B cell (primary cell): ENCODE measurements at regions not wholly inside any gene's neighbourhood (a gene's known extent, or its start where the extent isn't known, plus 50 kb on each side); places are given as distances from the start of the nearest gene placed in this dataset.

Experiments
- ATAC-seq: fragments of 200-7000 bp; cut with Tn5 transposase; one replicate; pipeline ENCODE4 v1.10.0; 2021; ENCODE audit warnings: low read depth, mild to moderate bottlenecking, moderate number of reproducible peaks, moderate library complexity
- CTCF ChIA-PET: fragments of 350-600 bp; sonication (Branson Sonifier 250); formaldehyde crosslinking; loops from one replicate; lab custom pipeline; 2021; ENCODE audit warnings: antibody characterized with exemption, inconsistent platforms; lab: Charles Lee
- POLR2A ChIA-PET: fragments of 350-600 bp; sonication (Branson Sonifier 250); formaldehyde crosslinking; loops from one replicate; lab custom pipeline; 2021; ENCODE audit warnings: antibody characterized with exemption; lab: Charles Lee
- DNase-seq: peaks from one replicate; pipeline ENCODE4 v3.0.0; 2013
- H2AFZ ChIP-seq: 2 replicates; pipeline ENCODE4 v1.6.1; 2012; ENCODE audit warnings: mild to moderate bottlenecking, low read depth, low read length; ENCODE audit not compliant: insufficient read depth, poor library complexity, severe bottlenecking
- H3K27ac ChIP-seq, 2 donors: 1 replicate in 1 of 2; 2 replicates in 1 of 2; pipeline ENCODE4 v1.5.1; 2012 to 2013; ENCODE audit warnings: low read length in 2 of 2, mild to moderate bottlenecking in 2 of 2, moderate library complexity in 1 of 2
- H3K27me3 ChIP-seq, 4 experiments: fragments of 200-600 bp in 1 of 4; sonication (generic) in 1 of 4; replicated peaks in 1 of 4; 1 replicate in 2 of 4; 2 replicates in 2 of 4; pipeline versions ENCODE4 v1.6.1 to v1.7.0; 2013 to 2016; ENCODE audit warnings: low read length in 3 of 4, mild to moderate bottlenecking in 2 of 4, mixed read lengths in 1 of 4, moderate library complexity in 1 of 4; ENCODE audit not compliant: insufficient read depth in 4 of 4, control insufficient read depth in 3 of 4; ENCODE audit errors: control extremely low read depth in 1 of 4
- H3K36me3 ChIP-seq, 2 experiments: replicated peaks in 1 of 2; 1 replicate in 1 of 2; 2 replicates in 1 of 2; pipeline versions ENCODE4 v1.6.1 to v1.7.1; 2013; ENCODE audit warnings: low read length in 1 of 2; ENCODE audit not compliant: insufficient read depth in 2 of 2, control insufficient read depth in 1 of 2; ENCODE audit errors: control extremely low read depth in 1 of 2, extremely low read depth in 1 of 2
- H3K4me1 ChIP-seq, 2 donors: fragments of 200-600 bp in 1 of 2; sonication (generic) in 1 of 2; 1 replicate in 1 of 2; 2 replicates in 1 of 2; pipeline versions ENCODE4 v1.5.1 to v1.6.1; 2013 to 2017; ENCODE audit warnings: low read length in 2 of 2; ENCODE audit not compliant: control insufficient read depth in 2 of 2, insufficient read depth in 2 of 2
- H3K4me2 ChIP-seq: replicated peaks from 2 replicates; pipeline ENCODE3; 2012; ENCODE audit warnings: mild to moderate bottlenecking, low read depth, low read length; ENCODE audit not compliant: poor library complexity, severe bottlenecking
- H3K4me3 ChIP-seq, 5 experiments: fragments of 200-600 bp in 1 of 5; sonication (generic) in 1 of 5; 1 replicate in 3 of 5; 2 replicates in 2 of 5; pipeline versions ENCODE4 v1.5.1 to v1.7.0; 2011 to 2016; ENCODE audit warnings: low read length in 4 of 5, mild to moderate bottlenecking in 4 of 5, low read depth in 2 of 5, control low read depth in 1 of 5, moderate library complexity in 1 of 5; ENCODE audit not compliant: insufficient read depth in 1 of 5; ENCODE audit errors: control extremely low read depth in 1 of 5, extremely low read depth in 1 of 5
- H3K79me2 ChIP-seq: fragments of 200-600 bp; sonication (generic); one replicate; pipeline ENCODE4 v1.6.0; 2016; ENCODE audit warnings: low read length; ENCODE audit not compliant: control insufficient read depth, insufficient read depth
- H3K9ac ChIP-seq: fragments of 200-600 bp; sonication (generic); 2 replicates; pipeline ENCODE4 v1.6.1; 2017; ENCODE audit warnings: mild to moderate bottlenecking, low read length, moderate library complexity
- H3K9me3 ChIP-seq, 3 donors: one replicate each; pipeline versions ENCODE4 v1.6.1 to v1.7.1; 2013; ENCODE audit warnings: low read length in 2 of 3; ENCODE audit not compliant: control insufficient read depth in 2 of 3, insufficient read depth in 1 of 3; ENCODE audit errors: control extremely low read depth in 1 of 3
- H4K20me1 ChIP-seq: 2 replicates; pipeline ENCODE4 v1.6.0; 2012; ENCODE audit warnings: mild to moderate bottlenecking, low read length; ENCODE audit not compliant: insufficient read depth, control insufficient read depth, poor library complexity, severe bottlenecking
- H3K27ac Mint-ChIP-seq: one replicate; pipeline ENCODE4 v1.8.0; 2021; ENCODE audit warnings: mixed read lengths
- H3K27me3 Mint-ChIP-seq: one replicate; pipeline ENCODE4 v1.8.0; 2021; ENCODE audit warnings: mixed read lengths
- H3K4me1 Mint-ChIP-seq: one replicate; pipeline ENCODE4 v1.8.0; 2021; ENCODE audit warnings: mixed read lengths
- H3K4me3 Mint-ChIP-seq: one replicate; pipeline ENCODE4 v1.8.0; 2021; ENCODE audit warnings: mixed read lengths
- H3K9me3 Mint-ChIP-seq: one replicate; pipeline ENCODE4 v1.8.0; 2022; ENCODE audit warnings: mixed read lengths; ENCODE audit not compliant: insufficient read depth
- EZH2 ChIP-seq: IDR thresholded peaks from 2 replicates; pipeline ENCODE4 v1.6.1; 2012; ENCODE audit warnings: borderline replicate concordance, low read depth, mild to moderate bottlenecking, moderate library complexity, low read length; ENCODE audit not compliant: insufficient read depth, poor library complexity, severe bottlenecking
- WGBS: methylation state at CpG from one replicate; pipeline ENCODE4 v1.1.5; 2013; ENCODE audit warnings: missing lambda C conversion rate; ENCODE audit not compliant: insufficient coverage; 5-methylcytosine and 5-hydroxymethylcytosine counted together
- intact Hi-C: fragments of 100-400 bp; cut with micrococcal nuclease; formaldehyde crosslinking; loops from one replicate; pipeline ENCODE4 v1.10.0; 2022
- TF ChIP-seq, protein P1 (sequence below): fragments of 200-600 bp; IDR thresholded peaks from one replicate; pipeline ENCODE4 v1.8.0; 2022; ENCODE audit warnings: antibody characterized with exemption, mild to moderate bottlenecking

DNA sequence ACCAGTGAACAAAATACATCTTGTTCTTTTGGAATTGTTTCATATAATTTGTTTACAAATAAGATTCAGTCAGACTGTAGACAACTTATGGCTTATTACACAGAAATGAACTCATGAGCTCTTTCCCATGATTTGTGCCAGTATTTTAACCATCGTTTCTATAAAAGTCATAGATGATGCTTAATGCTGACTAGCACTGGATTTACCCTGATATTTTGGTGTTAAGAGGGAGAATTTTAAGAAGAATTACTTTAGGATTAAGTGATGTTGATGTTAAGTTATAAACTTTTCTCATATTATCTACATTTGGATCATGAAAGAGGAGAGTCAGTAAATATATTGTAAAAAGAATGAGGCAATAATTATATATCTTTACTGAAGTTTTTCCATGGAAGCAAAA is 162.7 kb downstream of the POSTN start:
- no peak for ATAC-seq
- Histone ChIP-seq H3K27ac (no peak overlapping the region), H3K4me3 (no peak overlapping the region), H3K9me3 (no peaks in the 10 kb centered on the region), H3K27me3 (no peaks in the 10 kb centered on the region), H4K20me1 (no peaks in the 10 kb centered on the region), H2AFZ (no peak overlapping the region), H3K4me1 (no peaks in the 10 kb centered on the region), H3K36me3 (no peaks in the 10 kb centered on the region), H3K79me2 (no peaks in the 10 kb centered on the region), H3K4me2 (no peak overlapping the region), H3K9ac (no peak overlapping the region)
- no peak for TF ChIP-seq EZH2
- TF ChIP-seq, protein P1, sequence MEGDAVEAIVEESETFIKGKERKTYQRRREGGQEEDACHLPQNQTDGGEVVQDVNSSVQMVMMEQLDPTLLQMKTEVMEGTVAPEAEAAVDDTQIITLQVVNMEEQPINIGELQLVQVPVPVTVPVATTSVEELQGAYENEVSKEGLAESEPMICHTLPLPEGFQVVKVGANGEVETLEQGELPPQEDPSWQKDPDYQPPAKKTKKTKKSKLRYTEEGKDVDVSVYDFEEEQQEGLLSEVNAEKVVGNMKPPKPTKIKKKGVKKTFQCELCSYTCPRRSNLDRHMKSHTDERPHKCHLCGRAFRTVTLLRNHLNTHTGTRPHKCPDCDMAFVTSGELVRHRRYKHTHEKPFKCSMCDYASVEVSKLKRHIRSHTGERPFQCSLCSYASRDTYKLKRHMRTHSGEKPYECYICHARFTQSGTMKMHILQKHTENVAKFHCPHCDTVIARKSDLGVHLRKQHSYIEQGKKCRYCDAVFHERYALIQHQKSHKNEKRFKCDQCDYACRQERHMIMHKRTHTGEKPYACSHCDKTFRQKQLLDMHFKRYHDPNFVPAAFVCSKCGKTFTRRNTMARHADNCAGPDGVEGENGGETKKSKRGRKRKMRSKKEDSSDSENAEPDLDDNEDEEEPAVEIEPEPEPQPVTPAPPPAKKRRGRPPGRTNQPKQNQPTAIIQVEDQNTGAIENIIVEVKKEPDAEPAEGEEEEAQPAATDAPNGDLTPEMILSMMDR = no peak
- no peak for DNase-seq
- Mint-ChIP-seq H3K27ac (no peak overlapping the region), H3K27me3 (no peaks in the 10 kb centered on the region), H3K4me3 (no peak overlapping the region), H3K9me3 (no peaks in the 10 kb centered on the region), H3K4me1 (no peaks in the 10 kb centered on the region)
- ChIA-PET POLR2A (no interaction called here), CTCF (no interaction called here)
- no CpG with 5 or more reads among the region's 1 CpG for WGBS
- intact Hi-C loops = no loop called here

GRCh38 chr13:37433086-37433485 is 165.5 kb downstream of the POSTN start:
- ATAC-seq (no peak), DNase-seq (no peak)
- no peaks in the 10 kb centered on the region for H3K9me3 ChIP-seq
- H3K36me3 ChIP-seq = no peaks in the 10 kb centered on the region
- no peaks in the 10 kb centered on the region for H3K27me3 Mint-ChIP-seq
- no peak overlapping the region for H2AFZ ChIP-seq
- TF ChIP-seq, protein P1 = no peak
- TF ChIP-seq EZH2 = no peak
- no peaks in the 10 kb centered on the region for H3K79me2 ChIP-seq
- no peaks in the 10 kb centered on the region for H3K4me1 Mint-ChIP-seq
- no peaks in the 10 kb centered on the region for H3K9me3 Mint-ChIP-seq
- ChIA-PET CTCF (no interaction called here), POLR2A (no interaction called here)
- no peaks in the 10 kb centered on the region for H3K4me1 ChIP-seq
- no peaks in the 10 kb centered on the region for H3K27me3 ChIP-seq
- intact Hi-C loops = no loop called here
- WGBS = no CpG with 5 or more reads among the region's 1 CpG
- H4K20me1 ChIP-seq = no peaks in the 10 kb centered on the region
- H3K27ac ChIP-seq = no peak overlapping the region
- no peak overlapping the region for H3K4me2 ChIP-seq
- H3K27ac Mint-ChIP-seq = no peak overlapping the region
- H3K9ac ChIP-seq = no peak overlapping the region
- H3K4me3 Mint-ChIP-seq = no peak overlapping the region
- H3K4me3 ChIP-seq = no peak overlapping the region
